MCF 10A (cell line): ENCODE measurements at regions not wholly inside any gene's neighbourhood (a gene's known extent, or its start where the extent isn't known, plus 50 kb on each side); places are given as distances from the start of the nearest gene placed in this dataset.

ENCODE experiments used
- BruUV-seq: library from RNA; stranded (reverse); fragments of 400-500 nt; replicated peaks from 2 replicates; lab custom pipeline; 2021; lab: Mats Ljungman, UMichigan
- CTCF ChIA-PET: fragments of 300-600 bp; sonication (Branson Sonifier 250); formaldehyde crosslinking; extraction: SDS; loops from one replicate; lab custom pipeline; 2021; ENCODE audit warnings: antibody characterized with exemption, inconsistent platforms; lab: Yijun Ruan, JAX
- POLR2A ChIA-PET: fragments of 300-600, 350-650 bp; sonication (Branson Sonifier 250); formaldehyde crosslinking; extraction: SDS; loops from one replicate; lab custom pipeline; 2020; ENCODE audit warnings: antibody characterized with exemption, inconsistent platforms; lab: Yijun Ruan, JAX
- DNase-seq: peaks from one replicate; pipeline ENCODE4 v3.0.0-alpha.2; 2018; ENCODE audit not compliant: unreplicated experiment
- H3K27ac Mint-ChIP-seq: one replicate; pipeline ENCODE4 v1.8.0; 2022; ENCODE audit warnings: mild to moderate bottlenecking, low read depth, mixed read lengths; ENCODE audit not compliant: unreplicated experiment
- H3K27me3 Mint-ChIP-seq: one replicate; pipeline ENCODE4 v1.8.0; 2022; ENCODE audit warnings: mixed read lengths; ENCODE audit not compliant: insufficient read depth, unreplicated experiment
- H3K36me3 Mint-ChIP-seq: one replicate; pipeline ENCODE4 v1.8.0; 2022; ENCODE audit warnings: mild to moderate bottlenecking, moderate library complexity, mixed read lengths; ENCODE audit not compliant: insufficient read depth, unreplicated experiment
- H3K4me1 Mint-ChIP-seq: one replicate; pipeline ENCODE4 v1.8.0; 2022; ENCODE audit warnings: mixed read lengths; ENCODE audit not compliant: insufficient read depth, unreplicated experiment
- H3K4me3 Mint-ChIP-seq: one replicate; pipeline ENCODE4 v1.8.0; 2022; ENCODE audit warnings: mild to moderate bottlenecking, moderate library complexity, mixed read lengths; ENCODE audit not compliant: unreplicated experiment
- H3K9me3 Mint-ChIP-seq: one replicate; pipeline ENCODE4 v1.8.0; 2022; ENCODE audit warnings: mixed read lengths; ENCODE audit not compliant: unreplicated experiment
- CTCF ChIP-seq: fragments of 200-600 bp; IDR thresholded peaks from one replicate; pipeline ENCODE4 v1.8.0; 2022; ENCODE audit warnings: antibody characterized with exemption, mild to moderate bottlenecking; ENCODE audit not compliant: unreplicated experiment
- intact Hi-C: fragments of 100-400 bp; cut with micrococcal nuclease; formaldehyde crosslinking; loops from 2 replicates; pipeline ENCODE4 v1.14.1; 2022

GRCh38 chr5:92106808-92107207 lies 723.7 kb upstream of the ARRDC3 start:
- ChIA-PET POLR2A (interaction anchor here (0.7 kb wide), 1 partner anchor 909 kb away, joined by 3 read pairs; no protein-coding TSS in a partner anchor), CTCF (interaction anchor here (0.7 kb wide), 1 partner anchor 73 kb away, joined by 4 read pairs; no protein-coding TSS in a partner anchor)
- H3K9me3 Mint-ChIP-seq: no peaks in the 10 kb centered on the region
- H3K36me3 Mint-ChIP-seq: no peaks in the 10 kb centered on the region
- no peak for TF ChIP-seq CTCF
- peaks cover 12% of the 10 kb centered on the region for H3K27me3 Mint-ChIP-seq
- intact Hi-C loops: no loop called here
- no TSS peak for BruUV-seq
- no peak overlapping the region for H3K4me3 Mint-ChIP-seq
- no peaks in the 10 kb centered on the region for H3K4me1 Mint-ChIP-seq
- H3K27ac Mint-ChIP-seq: no peak overlapping the region
- no peak for DNase-seq

GRCh38 chr5:92104126-92104525 lies 721.0 kb upstream of the ARRDC3 start:
- no TSS peak for BruUV-seq
- no peaks in the 10 kb centered on the region for H3K36me3 Mint-ChIP-seq
- intact Hi-C loops: no loop called here
- no peak overlapping the region for H3K27ac Mint-ChIP-seq
- POLR2A ChIA-PET: no interaction called here
- no peaks in the 10 kb centered on the region for H3K4me1 Mint-ChIP-seq
- H3K4me3 Mint-ChIP-seq: no peak overlapping the region
- CTCF ChIA-PET: interaction anchor here (0.7 kb wide), 1 partner anchor 30 kb away, joined by 4 read pairs; no protein-coding TSS in a partner anchor
- H3K27me3 Mint-ChIP-seq: peaks cover 12% of the 10 kb centered on the region
- H3K9me3 Mint-ChIP-seq: no peaks in the 10 kb centered on the region
- TF ChIP-seq CTCF: no peak
- no peak for DNase-seq

GRCh38 chr5:92102313-92102712 lies 719.2 kb upstream of the ARRDC3 start:
- no peak for TF ChIP-seq CTCF
- Mint-ChIP-seq H3K36me3 (no peaks in the 10 kb centered on the region), H3K27ac (no peak overlapping the region), H3K9me3 (no peaks in the 10 kb centered on the region), H3K4me3 (no peak overlapping the region), H3K27me3 (peaks cover 12% of the 10 kb centered on the region), H3K4me1 (no peaks in the 10 kb centered on the region)
- ChIA-PET CTCF (no interaction called here), POLR2A (no interaction called here)
- no TSS peak for BruUV-seq
- DNase-seq: no peak
- intact Hi-C loops: no loop called here

GRCh38 chr5:92092239-92092638 lies 709.1 kb upstream of the ARRDC3 start:
- Mint-ChIP-seq H3K27ac (no peak overlapping the region), H3K9me3 (no peaks in the 10 kb centered on the region), H3K4me1 (no peaks in the 10 kb centered on the region), H3K36me3 (no peaks in the 10 kb centered on the region), H3K27me3 (no peaks in the 10 kb centered on the region), H3K4me3 (no peak overlapping the region)
- ChIA-PET CTCF (interaction anchor here (0.6 kb wide), 1 partner anchor 1452 kb away, joined by 4 read pairs; no protein-coding TSS in a partner anchor), POLR2A (interaction anchor here (1.1 kb wide), 1 partner anchor 68 kb away, joined by 4 read pairs; no protein-coding TSS in a partner anchor)
- TF ChIP-seq CTCF: no peak
- no peak for DNase-seq
- intact Hi-C loops: no loop called here
- no TSS peak for BruUV-seq
